ENCODE measurements at regions not wholly inside any gene's neighbourhood (a gene's known extent, or its start where the extent isn't known, plus 50 kb on each side); places are given as distances from the start of the nearest gene placed in this dataset.

DNA sequence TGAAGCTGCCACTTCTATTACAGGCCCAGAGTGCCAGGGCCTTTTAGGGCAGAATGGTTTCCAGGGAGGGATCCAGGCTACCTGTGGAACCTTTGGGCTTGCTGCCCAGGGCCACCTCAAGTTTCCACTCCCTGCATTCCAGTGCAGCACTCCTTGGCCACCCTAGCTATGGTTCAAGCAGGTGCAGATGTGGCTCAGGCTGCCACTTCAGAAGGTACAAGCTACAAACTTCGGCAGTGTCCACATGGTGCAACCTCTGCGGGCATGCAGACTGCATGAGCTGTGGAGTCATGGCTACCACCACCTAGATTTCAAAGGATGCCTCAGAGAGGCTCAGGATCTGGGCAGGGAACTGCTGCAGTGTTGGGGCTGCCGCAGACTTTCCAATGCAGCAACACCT, 248.1 kb upstream of the UBE2E3 start:
- no peak for TF ChIP-seq CTCF (conservative IDR thresholded peaks at IDR 0.05; ENCODE audit: low read depth, low read length)
- DNase-seq (ENCODE audit: low read depth): no peak
- no peak overlapping the region for H3K4me3 ChIP-seq (ENCODE audit: low read depth, low read length)

DNA sequence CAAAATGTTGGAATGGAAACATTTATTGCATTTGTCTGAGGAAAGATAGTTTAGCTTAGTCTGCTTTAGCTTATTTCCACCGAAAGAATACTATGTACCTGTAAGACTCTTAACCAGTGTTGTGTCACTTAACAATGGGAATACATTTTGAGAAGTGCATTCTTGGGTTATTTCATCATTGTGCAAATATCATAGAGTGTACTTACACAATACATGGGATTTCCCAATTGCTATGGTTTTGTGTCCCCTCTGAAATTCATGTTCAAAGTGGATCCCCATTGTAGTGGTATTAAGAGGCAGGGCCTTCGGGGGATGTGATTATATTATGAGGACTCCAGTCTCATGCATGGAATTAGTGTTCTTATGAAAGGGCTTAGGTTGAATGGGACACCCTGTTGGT, 249.4 kb upstream of the UBE2E3 start:
- no peak for DNase-seq (ENCODE audit: low read depth)
- no peak for TF ChIP-seq CTCF (conservative IDR thresholded peaks at IDR 0.05; ENCODE audit: low read depth, low read length)
- no peak overlapping the region for H3K4me3 ChIP-seq (ENCODE audit: low read depth, low read length)

GRCh38 chr2:180728928-180729559, 251.4 kb upstream of the UBE2E3 start:
- H3K4me3 ChIP-seq (ENCODE audit: low read depth, low read length): no peak overlapping the region
- TF ChIP-seq CTCF (conservative IDR thresholded peaks at IDR 0.05; ENCODE audit: low read depth, low read length): no peak
- peak; percentile 68 for DNase-seq (ENCODE audit: low read depth)

GRCh38 chr2:180723712-180724111, 256.7 kb upstream of the UBE2E3 start:
- TF ChIP-seq CTCF (conservative IDR thresholded peaks at IDR 0.05; ENCODE audit: low read depth, low read length): no peak
- no peak for DNase-seq (ENCODE audit: low read depth)
- H3K4me3 ChIP-seq (ENCODE audit: low read depth, low read length): no peak overlapping the region

- no peak for DNase-seq (ENCODE audit: low read depth)
- no peak overlapping the region for H3K4me3 ChIP-seq (ENCODE audit: low read depth, low read length)
- TF ChIP-seq CTCF (conservative IDR thresholded peaks at IDR 0.05; ENCODE audit: low read depth, low read length): no peak
Observed at GRCh38 chr2:180722551-180723239, 257.7 kb upstream of the UBE2E3 start.

DNA sequence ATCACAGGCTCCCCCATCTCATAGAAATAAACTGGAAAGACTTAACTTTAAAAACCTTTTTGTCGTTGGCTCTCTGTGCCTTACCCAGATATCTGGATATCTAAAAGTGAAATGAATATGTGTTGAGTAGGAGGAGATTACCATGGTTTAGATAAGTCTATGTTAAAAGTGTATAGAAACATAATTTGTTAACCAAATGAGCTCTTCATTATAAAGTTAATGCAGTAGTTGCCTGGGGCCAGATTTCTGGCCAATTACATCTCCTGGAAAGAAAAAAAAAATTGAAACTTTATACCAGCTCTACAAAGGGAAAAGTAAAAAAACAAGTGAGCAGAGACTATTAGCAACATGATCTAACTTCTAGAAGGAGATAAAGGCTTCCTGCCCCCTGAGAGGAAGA, 259.6 kb upstream of the UBE2E3 start:
- no peak for DNase-seq (ENCODE audit: low read depth)
- no peak overlapping the region for H3K4me3 ChIP-seq (ENCODE audit: low read depth, low read length)

More for the DNA sequence above, 259.6 kb upstream of the UBE2E3 start:
- no peak for TF ChIP-seq CTCF (conservative IDR thresholded peaks at IDR 0.05; ENCODE audit: low read depth, low read length)
